GM23338 (cell line): ENCODE measurements at regions not wholly inside any gene's neighbourhood (a gene's known extent, or its start where the extent isn't known, plus 50 kb on each side); places are given as distances from the start of the nearest gene placed in this dataset.

Experiments
- EZH2 ChIP-seq: fragments of 200-600 bp; sonication (generic); IDR thresholded peaks from one replicate; pipeline ENCODE4 v1.8.0; 2017; ENCODE audit warnings: antibody characterized with exemption, mild to moderate bottlenecking, low read depth; ENCODE audit not compliant: unreplicated experiment
- POLR2AphosphoS5 ChIP-seq: IDR thresholded peaks from 2 replicates; pipeline ENCODE4 v1.6.1; 2016; ENCODE audit warnings: antibody characterized with exemption, low read depth
- ZNF114 ChIP-seq: fragments of 250-450 bp; sonication (Bioruptor Pico); IDR thresholded peaks from 2 replicates; pipeline ENCODE4 v1.5.0; 2020; ENCODE audit warnings: mild to moderate bottlenecking, moderate library complexity
- ZNF331 ChIP-seq: fragments of 250-450 bp; sonication (Bioruptor Pico); IDR thresholded peaks from 2 replicates; pipeline ENCODE4 v1.5.0; 2020; ENCODE audit warnings: low read depth, mild to moderate bottlenecking, moderate library complexity
- TF ChIP-seq, protein P1 (sequence below), 2 experiments: fragments of 200-600 bp in 1 of 2; sonication (generic) in 1 of 2; conservative IDR thresholded peaks; 2 replicates each; pipeline versions ENCODE4 v1.5.1 to v1.6.1; 2016 to 2017; ENCODE audit warnings: antibody characterized with exemption in 2 of 2, low read depth in 2 of 2, mild to moderate bottlenecking in 2 of 2, moderate library complexity in 1 of 2
- TF ChIP-seq, protein P2 (sequence below): IDR thresholded peaks from one replicate; pipeline ENCODE4 v1.6.1; 2018; ENCODE audit warnings: antibody characterized with exemption; ENCODE audit not compliant: unreplicated experiment

GRCh38 chr12:91718326-91718725, 427.3 kb downstream of the BTG1 start:
- TF ChIP-seq ZNF114 (CRISPR knock-in tag) (no peak), EZH2 (no peak), POLR2AphosphoS5 (no peak), ZNF331 (CRISPR knock-in tag) (no peak)
- TF ChIP-seq, protein P1, sequence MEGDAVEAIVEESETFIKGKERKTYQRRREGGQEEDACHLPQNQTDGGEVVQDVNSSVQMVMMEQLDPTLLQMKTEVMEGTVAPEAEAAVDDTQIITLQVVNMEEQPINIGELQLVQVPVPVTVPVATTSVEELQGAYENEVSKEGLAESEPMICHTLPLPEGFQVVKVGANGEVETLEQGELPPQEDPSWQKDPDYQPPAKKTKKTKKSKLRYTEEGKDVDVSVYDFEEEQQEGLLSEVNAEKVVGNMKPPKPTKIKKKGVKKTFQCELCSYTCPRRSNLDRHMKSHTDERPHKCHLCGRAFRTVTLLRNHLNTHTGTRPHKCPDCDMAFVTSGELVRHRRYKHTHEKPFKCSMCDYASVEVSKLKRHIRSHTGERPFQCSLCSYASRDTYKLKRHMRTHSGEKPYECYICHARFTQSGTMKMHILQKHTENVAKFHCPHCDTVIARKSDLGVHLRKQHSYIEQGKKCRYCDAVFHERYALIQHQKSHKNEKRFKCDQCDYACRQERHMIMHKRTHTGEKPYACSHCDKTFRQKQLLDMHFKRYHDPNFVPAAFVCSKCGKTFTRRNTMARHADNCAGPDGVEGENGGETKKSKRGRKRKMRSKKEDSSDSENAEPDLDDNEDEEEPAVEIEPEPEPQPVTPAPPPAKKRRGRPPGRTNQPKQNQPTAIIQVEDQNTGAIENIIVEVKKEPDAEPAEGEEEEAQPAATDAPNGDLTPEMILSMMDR (conservative IDR thresholded peaks at IDR 0.05; ENCODE audit: low read depth in 2 of 2): no peak
- TF ChIP-seq, protein P2, sequence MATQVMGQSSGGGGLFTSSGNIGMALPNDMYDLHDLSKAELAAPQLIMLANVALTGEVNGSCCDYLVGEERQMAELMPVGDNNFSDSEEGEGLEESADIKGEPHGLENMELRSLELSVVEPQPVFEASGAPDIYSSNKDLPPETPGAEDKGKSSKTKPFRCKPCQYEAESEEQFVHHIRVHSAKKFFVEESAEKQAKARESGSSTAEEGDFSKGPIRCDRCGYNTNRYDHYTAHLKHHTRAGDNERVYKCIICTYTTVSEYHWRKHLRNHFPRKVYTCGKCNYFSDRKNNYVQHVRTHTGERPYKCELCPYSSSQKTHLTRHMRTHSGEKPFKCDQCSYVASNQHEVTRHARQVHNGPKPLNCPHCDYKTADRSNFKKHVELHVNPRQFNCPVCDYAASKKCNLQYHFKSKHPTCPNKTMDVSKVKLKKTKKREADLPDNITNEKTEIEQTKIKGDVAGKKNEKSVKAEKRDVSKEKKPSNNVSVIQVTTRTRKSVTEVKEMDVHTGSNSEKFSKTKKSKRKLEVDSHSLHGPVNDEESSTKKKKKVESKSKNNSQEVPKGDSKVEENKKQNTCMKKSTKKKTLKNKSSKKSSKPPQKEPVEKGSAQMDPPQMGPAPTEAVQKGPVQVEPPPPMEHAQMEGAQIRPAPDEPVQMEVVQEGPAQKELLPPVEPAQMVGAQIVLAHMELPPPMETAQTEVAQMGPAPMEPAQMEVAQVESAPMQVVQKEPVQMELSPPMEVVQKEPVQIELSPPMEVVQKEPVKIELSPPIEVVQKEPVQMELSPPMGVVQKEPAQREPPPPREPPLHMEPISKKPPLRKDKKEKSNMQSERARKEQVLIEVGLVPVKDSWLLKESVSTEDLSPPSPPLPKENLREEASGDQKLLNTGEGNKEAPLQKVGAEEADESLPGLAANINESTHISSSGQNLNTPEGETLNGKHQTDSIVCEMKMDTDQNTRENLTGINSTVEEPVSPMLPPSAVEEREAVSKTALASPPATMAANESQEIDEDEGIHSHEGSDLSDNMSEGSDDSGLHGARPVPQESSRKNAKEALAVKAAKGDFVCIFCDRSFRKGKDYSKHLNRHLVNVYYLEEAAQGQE: no peak
